Neutrophil (primary cell): ENCODE measurements at regions not wholly inside any gene's neighbourhood (a gene's known extent, or its start where the extent isn't known, plus 50 kb on each side); places are given as distances from the start of the nearest gene placed in this dataset.

ENCODE experiments used
- H3K27ac ChIP-seq: fragments of 200-600 bp; sonication (generic); 2 replicates; pipeline ENCODE4 v1.5.1; 2016; ENCODE audit warnings: mild to moderate bottlenecking, moderate library complexity
- H3K27me3 ChIP-seq: fragments of 200-600 bp; sonication (generic); 2 replicates; pipeline ENCODE4 v1.6.0; 2016; ENCODE audit warnings: mild to moderate bottlenecking
- H3K36me3 ChIP-seq: fragments of 200-600 bp; sonication (generic); 2 replicates; pipeline ENCODE4 v1.5.1; 2017
- H3K4me1 ChIP-seq, 2 experiments: fragments of 200-600 bp in 1 of 2; sonication (generic) in 1 of 2; 1 replicate in 1 of 2; 2 replicates in 1 of 2; pipeline versions ENCODE4 v1.5.1 to v1.6.1; 2013 to 2016; ENCODE audit warnings: low read depth in 1 of 2, low read length in 1 of 2, mild to moderate bottlenecking in 1 of 2, moderate library complexity in 1 of 2; ENCODE audit not compliant: control insufficient read depth in 1 of 2, insufficient read depth in 1 of 2
- H3K4me3 ChIP-seq, 2 experiments: fragments of 200-600 bp in 1 of 2; sonication (generic) in 1 of 2; 1 replicate in 1 of 2; 2 replicates in 1 of 2; pipeline ENCODE4 v1.5.1; 2013 to 2016; ENCODE audit warnings: low read depth in 1 of 2, low read length in 1 of 2, mild to moderate bottlenecking in 1 of 2, moderate library complexity in 1 of 2
- H3K9me3 ChIP-seq: fragments of 200-600 bp; sonication (generic); 2 replicates; pipeline ENCODE4 v1.5.1; 2016
- TF ChIP-seq, protein P1 (sequence below): fragments of 200-600 bp; sonication (generic); IDR thresholded peaks from 2 replicates; pipeline ENCODE4 v1.5.1; 2016; ENCODE audit warnings: antibody characterized with exemption

DNA sequence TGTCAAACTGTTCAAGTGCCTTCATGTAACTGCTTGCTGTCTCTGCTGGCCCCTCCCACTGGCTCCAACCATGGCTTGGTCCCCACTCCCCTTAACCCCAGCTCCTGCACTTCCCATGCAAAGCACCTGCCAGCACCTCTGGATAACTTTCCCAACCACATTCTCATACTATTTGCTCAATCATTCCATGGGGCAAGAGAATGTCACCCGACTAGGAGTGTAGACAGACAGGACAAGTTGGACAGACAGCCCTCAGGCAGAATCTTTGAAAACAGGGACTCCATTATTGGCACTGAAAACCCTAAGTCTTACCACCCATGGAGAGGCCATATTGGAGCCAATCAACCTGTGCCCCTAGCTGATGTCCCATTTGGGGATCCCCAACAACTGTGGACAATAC lies 246.5 kb downstream of the RPLP1 start:
- H3K4me1 ChIP-seq = peaks cover 0 to 11% of the 10 kb centered on the region in 2 experiments
- H3K36me3 ChIP-seq = no peaks in the 10 kb centered on the region
- no peaks in the 10 kb centered on the region for H3K27me3 ChIP-seq
- no peak overlapping the region for H3K4me3 ChIP-seq
- no peaks in the 10 kb centered on the region for H3K9me3 ChIP-seq
- TF ChIP-seq, protein P1, sequence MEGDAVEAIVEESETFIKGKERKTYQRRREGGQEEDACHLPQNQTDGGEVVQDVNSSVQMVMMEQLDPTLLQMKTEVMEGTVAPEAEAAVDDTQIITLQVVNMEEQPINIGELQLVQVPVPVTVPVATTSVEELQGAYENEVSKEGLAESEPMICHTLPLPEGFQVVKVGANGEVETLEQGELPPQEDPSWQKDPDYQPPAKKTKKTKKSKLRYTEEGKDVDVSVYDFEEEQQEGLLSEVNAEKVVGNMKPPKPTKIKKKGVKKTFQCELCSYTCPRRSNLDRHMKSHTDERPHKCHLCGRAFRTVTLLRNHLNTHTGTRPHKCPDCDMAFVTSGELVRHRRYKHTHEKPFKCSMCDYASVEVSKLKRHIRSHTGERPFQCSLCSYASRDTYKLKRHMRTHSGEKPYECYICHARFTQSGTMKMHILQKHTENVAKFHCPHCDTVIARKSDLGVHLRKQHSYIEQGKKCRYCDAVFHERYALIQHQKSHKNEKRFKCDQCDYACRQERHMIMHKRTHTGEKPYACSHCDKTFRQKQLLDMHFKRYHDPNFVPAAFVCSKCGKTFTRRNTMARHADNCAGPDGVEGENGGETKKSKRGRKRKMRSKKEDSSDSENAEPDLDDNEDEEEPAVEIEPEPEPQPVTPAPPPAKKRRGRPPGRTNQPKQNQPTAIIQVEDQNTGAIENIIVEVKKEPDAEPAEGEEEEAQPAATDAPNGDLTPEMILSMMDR = no peak
- no peak overlapping the region for H3K27ac ChIP-seq

DNA sequence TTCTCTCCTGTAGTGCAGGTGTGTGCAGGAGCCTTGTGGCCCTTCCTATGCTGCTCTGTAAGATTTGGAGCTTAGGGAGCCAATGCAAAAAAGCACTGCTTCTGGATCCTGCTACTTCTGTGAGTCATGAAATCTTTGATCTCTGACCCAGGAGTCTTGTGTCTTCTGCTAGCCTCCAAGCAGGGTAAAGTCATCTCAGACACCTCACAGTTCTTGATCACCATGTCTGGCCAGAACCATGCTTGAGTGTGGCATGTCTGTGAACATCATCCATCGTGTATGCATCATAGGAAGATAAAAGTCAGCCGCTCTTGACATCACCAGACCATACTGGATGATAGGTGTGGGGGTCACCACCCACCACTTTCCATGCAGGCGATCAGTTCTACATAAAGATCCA lies 247.8 kb downstream of the RPLP1 start:
- H3K27me3 ChIP-seq = no peaks in the 10 kb centered on the region
- H3K4me1 ChIP-seq = peaks cover 0 to 11% of the 10 kb centered on the region in 2 experiments
- TF ChIP-seq, protein P1 = no peak
- no peak overlapping the region for H3K4me3 ChIP-seq
- H3K27ac ChIP-seq = no peak overlapping the region
- H3K36me3 ChIP-seq = no peaks in the 10 kb centered on the region
- H3K9me3 ChIP-seq = no peaks in the 10 kb centered on the region

DNA sequence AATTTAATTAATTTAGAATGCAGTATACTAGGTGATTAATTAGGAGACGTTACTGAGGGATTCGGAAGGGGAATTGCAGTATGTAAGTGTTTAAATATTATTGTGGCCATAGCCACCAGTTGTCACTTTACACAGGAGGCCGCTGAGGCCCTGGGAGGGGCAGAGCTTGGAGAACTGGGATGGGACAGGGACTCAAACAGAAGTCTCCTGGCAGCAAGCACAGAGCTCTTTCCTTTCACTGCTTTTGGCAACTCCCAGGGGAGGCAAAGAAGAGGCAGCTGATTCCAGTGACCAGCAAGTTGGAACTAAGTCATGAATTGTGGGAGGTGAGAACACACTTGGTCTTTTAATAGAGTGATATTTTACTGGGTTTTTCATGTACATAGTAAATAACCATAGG lies 248.6 kb downstream of the RPLP1 start:
- no peak overlapping the region for H3K27ac ChIP-seq
- H3K36me3 ChIP-seq = no peaks in the 10 kb centered on the region
- H3K27me3 ChIP-seq = no peaks in the 10 kb centered on the region
- TF ChIP-seq, protein P1 = no peak
- H3K4me1 ChIP-seq = peaks cover 0 to 11% of the 10 kb centered on the region in 2 experiments
- H3K9me3 ChIP-seq = no peaks in the 10 kb centered on the region
- no peak overlapping the region for H3K4me3 ChIP-seq

DNA sequence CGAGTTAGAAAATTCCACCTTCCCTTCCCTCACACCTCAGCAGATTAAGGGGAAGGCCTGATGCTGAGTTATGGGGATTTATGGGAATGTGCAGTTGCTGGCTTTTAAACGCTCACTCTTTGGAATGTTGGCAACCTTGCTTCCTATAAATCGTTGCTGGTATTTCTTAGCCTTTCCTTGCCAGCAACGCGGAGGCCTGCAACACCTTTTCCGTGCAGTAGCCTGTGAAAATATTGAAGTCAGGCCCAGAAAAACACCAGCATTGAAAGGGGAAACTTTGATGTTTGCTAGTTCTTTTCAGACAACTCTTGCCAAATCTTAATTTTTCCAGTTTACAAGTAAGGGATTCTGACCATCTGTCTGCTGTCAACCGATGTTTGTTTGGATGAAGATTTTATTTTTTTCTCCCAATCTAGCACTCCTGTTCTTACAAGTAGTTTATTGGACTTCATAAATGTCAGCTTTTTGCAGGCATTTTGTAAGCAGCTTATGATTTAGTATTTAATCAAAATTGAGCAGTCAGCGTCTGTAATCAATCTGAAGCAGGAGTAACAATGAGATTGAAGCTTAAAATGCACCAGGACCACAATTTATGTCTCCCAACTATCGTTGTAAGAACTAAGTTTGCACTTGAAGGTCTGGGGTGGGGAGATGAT lies 251.0 kb downstream of the RPLP1 start:
- Histone ChIP-seq H3K27ac (no peak overlapping the region), H3K9me3 (no peaks in the 10 kb centered on the region), H3K27me3 (no peaks in the 10 kb centered on the region), H3K36me3 (no peaks in the 10 kb centered on the region), H3K4me3 (no peak overlapping the region), H3K4me1 (no peaks in the 10 kb centered on the region)
- TF ChIP-seq, protein P1 = no peak

DNA sequence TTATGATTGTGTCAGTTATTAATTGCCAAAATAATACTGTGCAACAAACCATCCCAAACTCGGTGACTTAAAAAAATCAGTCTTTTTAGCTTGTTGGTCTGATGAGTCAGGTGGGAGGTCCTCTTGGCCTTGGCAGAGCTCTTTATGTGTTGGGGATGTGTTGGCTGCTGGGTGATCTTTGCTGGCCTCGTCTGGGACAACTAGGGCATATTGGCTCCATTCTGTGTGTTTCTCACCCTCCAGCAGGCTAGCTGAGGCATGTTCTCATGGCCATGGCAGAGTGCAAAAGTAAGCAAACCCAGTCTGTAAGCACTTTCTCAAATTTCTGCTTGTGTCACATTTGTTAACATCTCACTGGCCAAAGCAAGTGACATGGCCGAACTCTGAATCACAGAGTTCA lies 251.6 kb downstream of the RPLP1 start:
- H3K36me3 ChIP-seq = no peaks in the 10 kb centered on the region

More for the DNA sequence above, 251.6 kb downstream of the RPLP1 start:
- TF ChIP-seq, protein P1 = no peak
- Histone ChIP-seq H3K4me3 (no peak overlapping the region), H3K27ac (no peak overlapping the region), H3K9me3 (no peaks in the 10 kb centered on the region), H3K4me1 (no peaks in the 10 kb centered on the region), H3K27me3 (no peaks in the 10 kb centered on the region)
